IMR-90 (cell line): ENCODE measurements at regions not wholly inside any gene's neighbourhood (a gene's known extent, or its start where the extent isn't known, plus 50 kb on each side); places are given as distances from the start of the nearest gene placed in this dataset.

Source experiments
- ATAC-seq: fragments of 200-7000 bp; cut with Tn5 transposase; 2 replicates; pipeline ENCODE4 v1.9.1; 2020; ENCODE audit warnings: low read depth, mild to moderate bottlenecking, moderate library complexity
- BruUV-seq: library from RNA; stranded (reverse); fragments of 400-500 nt; replicated peaks from 2 replicates; lab custom pipeline; 2021; lab: Mats Ljungman, UMichigan
- CTCF ChIA-PET: fragments of 300-600 bp; formaldehyde crosslinking; extraction: SDS; loops from one replicate; lab custom pipeline; 2021; ENCODE audit warnings: antibody characterized with exemption; lab: Yijun Ruan, JAX
- POLR2A ChIA-PET: fragments of 300-600 bp; sonication (Branson Sonifier 250); formaldehyde crosslinking; loops from one replicate; lab custom pipeline; 2022; ENCODE audit warnings: antibody characterized with exemption; ENCODE audit not compliant: unreplicated experiment; lab: Charles Lee
- DNase-seq: peaks from one replicate; pipeline ENCODE4 v3.0.0; 2013
- H2AFZ ChIP-seq: replicated peaks from 2 replicates; pipeline ENCODE3; 2013; ENCODE audit warnings: low read length, mild to moderate bottlenecking; ENCODE audit not compliant: poor library complexity
- H2AK5ac ChIP-seq: 2 replicates; pipeline ENCODE4 v1.6.1; 2013; ENCODE audit warnings: low read depth, low read length, inconsistent platforms
- H2AK9ac ChIP-seq: replicated peaks from 2 replicates; pipeline ENCODE3; 2013; ENCODE audit warnings: mild to moderate bottlenecking, low read depth, low read length, moderate library complexity; ENCODE audit not compliant: poor library complexity
- H2BK120ac ChIP-seq: 2 replicates; pipeline ENCODE4 v1.6.1; 2013; ENCODE audit warnings: low read depth, low read length, inconsistent platforms
- H2BK15ac ChIP-seq: 3 replicates; pipeline ENCODE4 v1.6.1; 2013; ENCODE audit warnings: low read depth, low read length, inconsistent platforms
- H2BK20ac ChIP-seq: 2 replicates; pipeline ENCODE4 v1.6.1; 2013; ENCODE audit warnings: low read depth, mild to moderate bottlenecking, inconsistent platforms, low read length, moderate library complexity
- H2BK5ac ChIP-seq: 2 replicates; pipeline ENCODE4 v1.6.1; 2013; ENCODE audit warnings: mild to moderate bottlenecking, low read depth, low read length, inconsistent platforms; ENCODE audit not compliant: poor library complexity, severe bottlenecking
- H3K14ac ChIP-seq: replicated peaks from 2 replicates; pipeline ENCODE4 v1.6.1; 2013; ENCODE audit warnings: low read depth, low read length, inconsistent platforms
- H3K18ac ChIP-seq: 2 replicates; pipeline ENCODE4 v1.6.1; 2013; ENCODE audit warnings: low read depth, low read length, control low read depth
- H3K23ac ChIP-seq: 2 replicates; pipeline ENCODE4 v1.6.1; 2013; ENCODE audit warnings: low read depth, low read length, inconsistent platforms
- H3K27ac ChIP-seq: 2 replicates; pipeline ENCODE4 v1.5.1; 2013; ENCODE audit warnings: mild to moderate bottlenecking, control low read depth, low read length; ENCODE audit not compliant: insufficient read depth
- H3K27me3 ChIP-seq: 2 replicates; pipeline ENCODE4 v1.6.1; 2013; ENCODE audit warnings: low read length; ENCODE audit not compliant: control insufficient read depth, insufficient read depth
- H3K36me3 ChIP-seq: 2 replicates; pipeline ENCODE4 v1.6.1; 2013; ENCODE audit warnings: low read length, mixed read lengths; ENCODE audit not compliant: control insufficient read depth, insufficient read depth
- H3K4ac ChIP-seq: 2 replicates; pipeline ENCODE4 v1.6.1; 2013; ENCODE audit warnings: low read depth, low read length, inconsistent platforms
- H3K4me1 ChIP-seq: 2 replicates; pipeline ENCODE4 v1.6.1; 2013; ENCODE audit warnings: low read length, mixed read lengths; ENCODE audit not compliant: control insufficient read depth, insufficient read depth
- H3K4me2 ChIP-seq: 2 replicates; pipeline ENCODE4 v1.6.1; 2013; ENCODE audit warnings: low read depth, mild to moderate bottlenecking, control low read depth, low read length, moderate library complexity
- H3K4me3 ChIP-seq: 2 replicates; pipeline ENCODE4 v1.5.1; 2013; ENCODE audit warnings: low read depth, mild to moderate bottlenecking, control low read depth, low read length, moderate library complexity; ENCODE audit not compliant: insufficient read depth
- H3K56ac ChIP-seq: 2 replicates; pipeline ENCODE4 v1.6.1; 2013; ENCODE audit warnings: low read length, inconsistent platforms; ENCODE audit not compliant: insufficient read depth; ENCODE audit errors: extremely low read depth
- H3K79me1 ChIP-seq, 2 experiments: 2 replicates each; pipeline ENCODE4 v1.6.1; 2013; ENCODE audit warnings: low read length in 2 of 2, inconsistent platforms in 1 of 2, low read depth in 1 of 2
- H3K9ac ChIP-seq: 2 replicates; pipeline ENCODE4 v1.6.1; 2013; ENCODE audit warnings: low read depth, low read length, control low read depth
- H3K9me1 ChIP-seq: 2 replicates; pipeline ENCODE4 v1.6.1; 2013; ENCODE audit warnings: low read length, inconsistent platforms; ENCODE audit not compliant: insufficient read depth
- H3K9me3 ChIP-seq: 2 replicates; pipeline ENCODE4 v1.6.1; 2013; ENCODE audit warnings: low read length; ENCODE audit not compliant: control insufficient read depth, insufficient read depth
- H4K20me1 ChIP-seq: 2 replicates; pipeline ENCODE4 v1.6.1; 2013; ENCODE audit warnings: low read length, inconsistent platforms; ENCODE audit not compliant: insufficient read depth
- H4K5ac ChIP-seq: 2 replicates; pipeline ENCODE4 v1.6.1; 2013; ENCODE audit warnings: mild to moderate bottlenecking, low read depth, low read length, control low read depth
- H4K8ac ChIP-seq, 2 experiments: 2 replicates each; pipeline ENCODE4 v1.6.1; 2013; ENCODE audit warnings: low read depth in 2 of 2, low read length in 2 of 2, control low read depth in 1 of 2, inconsistent platforms in 1 of 2
- H4K91ac ChIP-seq: 2 replicates; pipeline ENCODE4 v1.6.1; 2013; ENCODE audit warnings: low read depth, low read length, inconsistent platforms; ENCODE audit not compliant: insufficient read depth
- BHLHE40 ChIP-seq: fragments of 150-350 bp; IDR thresholded peaks from 2 replicates; pipeline ENCODE4 v1.6.1; 2016; ENCODE audit warnings: mild to moderate bottlenecking, low read depth, low read length
- CEBPB ChIP-seq: IDR thresholded peaks from 2 replicates; pipeline ENCODE4 v1.6.1; 2012; ENCODE audit warnings: low read depth, low read length, improper control_type of control experiment
- CHD1 ChIP-seq: IDR thresholded peaks from 2 replicates; pipeline ENCODE4 v1.6.1; 2012; ENCODE audit warnings: low read depth, low read length, improper control_type of control experiment
- CTCF ChIP-seq: conservative IDR thresholded peaks from 2 replicates; pipeline ENCODE4 v1.5.1; 2012; ENCODE audit warnings: mild to moderate bottlenecking, low read depth, low read length, improper control_type of control experiment
- ELK1 ChIP-seq: fragments of 150-350 bp; IDR thresholded peaks from 2 replicates; pipeline ENCODE4 v1.6.1; 2016; ENCODE audit warnings: low read depth, mild to moderate bottlenecking, low read length, moderate library complexity, borderline replicate concordance
- FOS ChIP-seq: fragments of 150-350 bp; IDR thresholded peaks from 2 replicates; pipeline ENCODE4 v1.6.1; 2016; ENCODE audit warnings: low read depth, low read length
- NFE2L2 ChIP-seq: fragments of 150-350 bp; IDR thresholded peaks from 2 replicates; pipeline ENCODE4 v1.6.1; 2016; ENCODE audit warnings: low read depth, mild to moderate bottlenecking, low read length
- POLR2A ChIP-seq: IDR thresholded peaks from 2 replicates; pipeline ENCODE4 v1.6.1; 2012; ENCODE audit warnings: mild to moderate bottlenecking, low read depth, low read length
- RAD21 ChIP-seq: IDR thresholded peaks from 2 replicates; pipeline ENCODE4 v1.6.1; 2012; ENCODE audit warnings: low read length, improper control_type of control experiment
- RCOR1 ChIP-seq: IDR thresholded peaks from 2 replicates; pipeline ENCODE4 v1.6.1; 2012; ENCODE audit warnings: mild to moderate bottlenecking, low read length, improper control_type of control experiment; ENCODE audit not compliant: insufficient replicate concordance
- RFX5 ChIP-seq: IDR thresholded peaks from 2 replicates; pipeline ENCODE4 v1.8.0; 2012; ENCODE audit warnings: low read depth, mild to moderate bottlenecking, low read length, moderate library complexity
- SMC3 ChIP-seq: fragments of 150-350 bp; IDR thresholded peaks from 2 replicates; pipeline ENCODE4 v1.6.1; 2016; ENCODE audit warnings: low read depth, mild to moderate bottlenecking, antibody characterized with exemption, low read length, moderate library complexity
- USF2 ChIP-seq: fragments of 150-350 bp; IDR thresholded peaks from 2 replicates; pipeline ENCODE4 v1.6.1; 2017; ENCODE audit warnings: mild to moderate bottlenecking, antibody characterized with exemption, low read length, low read depth
- WGBS, 2 experiments: methylation state at CpG; one replicate each; pipeline versions ENCODE4 v1.1.5 to v1.1.7; 2013; ENCODE audit warnings: missing lambda C conversion rate in 2 of 2; ENCODE audit not compliant: insufficient read length in 1 of 2; ENCODE audit errors: extremely low coverage in 2 of 2; 5-methylcytosine and 5-hydroxymethylcytosine counted together
- dilution Hi-C: fragments of 300-500 bp; cut with HindIII; formaldehyde crosslinking; loops from one replicate; pipeline ENCODE4 v1.14.3; 2018; ENCODE audit warnings: low sequenced_read_pairs; ENCODE audit not compliant: unreplicated experiment
- in situ Hi-C: fragments of 300-500 bp; cut with MboI; formaldehyde crosslinking; loops from 3 replicates; pipeline ENCODE4 v1.14.3; 2019; ENCODE audit warnings: low sequenced_read_pairs, inconsistent platforms, mixed read lengths
- intact Hi-C: fragments of 100-400 bp; cut with micrococcal nuclease; formaldehyde crosslinking; loops from 2 replicates; pipeline ENCODE4 v1.10.0; 2022

- intact Hi-C loops, result loop anchor here (5.0 kb wide), 1 partner anchor 94 kb away; the partner anchor contains the start of gene STXBP5
- Histone ChIP-seq H3K36me3 (no peaks in the 10 kb centered on the region), H3K9me1 (no peaks in the 10 kb centered on the region), H3K14ac (no peak overlapping the region), H2AFZ (no peak overlapping the region), H3K23ac (no peak overlapping the region), H3K79me1 (no peaks in the 10 kb centered on the region), H3K56ac (no peak overlapping the region), H3K18ac (no peak overlapping the region), H3K4ac (no peak overlapping the region), H3K4me2 (no peak overlapping the region), H2BK120ac (peak overlapping the region; percentile 47; the same call in 1 of the 2 replicates), H2AK5ac (peak overlapping the region; percentile 1; the same call in 1 of the 2 replicates), H2BK5ac (no peak overlapping the region), H3K27ac (no peak overlapping the region), H2BK15ac (no peak overlapping the region; the same call in 1 of the 3 replicates), H4K8ac (no peak overlapping the region), H2AK9ac (no peak overlapping the region), H3K4me1 (peaks cover 1% of the 10 kb centered on the region; the same call in 1 of the 2 replicates), H3K9ac (no peak overlapping the region), H4K5ac (no peak overlapping the region), H3K27me3 (no peaks in the 10 kb centered on the region), H3K4me3 (no peak overlapping the region), H3K9me3 (no peaks in the 10 kb centered on the region), H4K20me1 (no peaks in the 10 kb centered on the region), H2BK20ac (no peak overlapping the region), H4K91ac (no peak overlapping the region)
- ATAC-seq (no peak), DNase-seq (no peak)
- in situ Hi-C loops, result no loop called here
- TF ChIP-seq FOS (no peak), RFX5 (no peak), CEBPB (no peak), POLR2A (no peak), NFE2L2 (no peak), USF2 (no peak), CTCF (no peak), CHD1 (no peak), SMC3 (no peak), ELK1 (no peak), RAD21 (no peak), BHLHE40 (no peak), RCOR1 (no peak)
- dilution Hi-C loops, result no loop called here
- WGBS, 2 experiments, result no CpG with 5 or more reads among the region's 2 CpGs
- ChIA-PET POLR2A (interaction anchor here (0.6 kb wide), 1 partner anchor 24 kb away, joined by 12 read pairs; no protein-coding TSS in a partner anchor), CTCF (interaction anchor here (0.7 kb wide), 1 partner anchor 251 kb away, joined by 6 read pairs; no protein-coding TSS in a partner anchor)
- no TSS peak for BruUV-seq
Measured at GRCh38 chr6:147108259-147108910, 95.8 kb upstream of the STXBP5 start.
